ENCODE measurements at regions not wholly inside any gene's neighbourhood (a gene's known extent, or its start where the extent isn't known, plus 50 kb on each side); places are given as distances from the start of the nearest gene placed in this dataset.

GRCh38 chr5:15135661-15136060 lies 264.1 kb upstream of the ANKH start:
- TF ChIP-seq CTCF (IDR thresholded peaks at IDR 0.05; ENCODE audit: control extremely low read depth in 1 of 3, insufficient read depth in 1 of 3, low read depth in 1 of 3, low read length in 3 of 3) (no peak), ATF3 (IDR thresholded peaks at IDR 0.05; ENCODE audit: insufficient read depth, low read depth, low read length) (no peak), CHD2 (IDR thresholded peaks at IDR 0.05; ENCODE audit: low read length) (no peak), TEAD4 (IDR thresholded peaks at IDR 0.05; ENCODE audit: low read depth, low read length) (no peak), RFX5 (IDR thresholded peaks at IDR 0.05; ENCODE audit: borderline replicate concordance, low read depth, low read length) (no peak), YY1 (IDR thresholded peaks at IDR 0.05; ENCODE audit: low read depth, low read length) (no peak), EGR1 (IDR thresholded peaks at IDR 0.05; ENCODE audit: borderline replicate concordance, low read depth, low read length) (no peak), GABPA (IDR thresholded peaks at IDR 0.05; ENCODE audit: borderline replicate concordance, insufficient read depth, low read length) (no peak), CBX8 (IDR thresholded peaks at IDR 0.05; ENCODE audit: borderline replicate concordance, low read depth, low read length) (no peak), ZNF274 (IDR thresholded peaks at IDR 0.05; ENCODE audit: borderline replicate concordance, extremely low read depth, low read length) (no peak), KDM1A (IDR thresholded peaks at IDR 0.05; ENCODE audit: borderline replicate concordance, low read length) (no peak), TAF1 (IDR thresholded peaks at IDR 0.05; ENCODE audit: low read depth, low read length) (no peak), EZH2 (IDR thresholded peaks at IDR 0.05; ENCODE audit: low read depth, low read length, severe bottlenecking) (no peak)

Measured in H1 (cell line).